OCI-LY7 (cell line): ENCODE measurements at regions not wholly inside any gene's neighbourhood (a gene's known extent, or its start where the extent isn't known, plus 50 kb on each side); places are given as distances from the start of the nearest gene placed in this dataset.

ENCODE experiments used
- BruUV-seq: library from RNA; stranded (reverse); fragments of 400-500 nt; replicated peaks from 2 replicates; lab custom pipeline; 2021; lab: Mats Ljungman, UMichigan
- CTCF ChIA-PET: fragments of 300-600 bp; sonication (Branson Sonifier 250); formaldehyde crosslinking; loops from one replicate; lab custom pipeline; 2022; ENCODE audit warnings: antibody characterized with exemption; ENCODE audit not compliant: unreplicated experiment; lab: Charles Lee
- POLR2A ChIA-PET: fragments of 300-600 bp; sonication (Branson Sonifier 250); formaldehyde crosslinking; loops from one replicate; lab custom pipeline; 2022; ENCODE audit warnings: antibody characterized with exemption; lab: Charles Lee
- DNase-seq: peaks from one replicate; pipeline ENCODE4 v3.0.0-alpha.2; 2015; ENCODE audit warnings: low spot score
- H2AFZ ChIP-seq: fragments of 200-600 bp; sonication (generic), shearing (Covaris generic); 2 replicates; pipeline ENCODE4 v1.6.1; 2014; ENCODE audit warnings: mild to moderate bottlenecking, antibody characterized with exemption, low read length, moderate library complexity
- H3K27ac ChIP-seq: fragments of 200-600 bp; sonication (generic); 2 replicates; pipeline ENCODE4 v1.5.1; 2014; ENCODE audit warnings: mixed run types, low read depth, mild to moderate bottlenecking, moderate library complexity, low read length, inconsistent platforms; ENCODE audit not compliant: poor library complexity, severe bottlenecking
- H3K36me3 ChIP-seq: fragments of 200-600 bp; sonication (generic); 2 replicates; pipeline ENCODE4 v1.6.1; 2014; ENCODE audit warnings: mild to moderate bottlenecking, antibody characterized with exemption, low read length, moderate library complexity, mixed read lengths; ENCODE audit not compliant: insufficient read depth
- H3K4me1 ChIP-seq: fragments of 200-600 bp; sonication (generic); 2 replicates; pipeline ENCODE4 v1.5.1; 2014; ENCODE audit warnings: mild to moderate bottlenecking, low read length; ENCODE audit not compliant: insufficient read depth, poor library complexity, severe bottlenecking
- H3K4me2 ChIP-seq: fragments of 200-600 bp; sonication (generic); 2 replicates; pipeline ENCODE4 v1.6.1; 2014; ENCODE audit warnings: mild to moderate bottlenecking, low read length
- H3K4me3 ChIP-seq: fragments of 200-600 bp; sonication (generic); 2 replicates; pipeline ENCODE4 v1.5.1; 2014; ENCODE audit warnings: mild to moderate bottlenecking, low read depth, low read length; ENCODE audit not compliant: poor library complexity, severe bottlenecking
- H3K79me2 ChIP-seq: fragments of 200-600 bp; sonication (generic); 2 replicates; pipeline ENCODE4 v1.6.1; 2016; ENCODE audit warnings: low read depth, mild to moderate bottlenecking, low read length, moderate library complexity, mixed read lengths; ENCODE audit not compliant: insufficient read depth
- H3K9me2 ChIP-seq: fragments of 200-600 bp; sonication (generic); 2 replicates; pipeline ENCODE4 v1.6.1; 2016; ENCODE audit warnings: mild to moderate bottlenecking, low read length, mixed read lengths; ENCODE audit not compliant: insufficient read depth
- H3K9me3 ChIP-seq: fragments of 200-600 bp; sonication (generic); 2 replicates; pipeline ENCODE4 v1.6.1; 2014; ENCODE audit warnings: mild to moderate bottlenecking, mixed run types, low read length, mixed read lengths
- H4K20me1 ChIP-seq: fragments of 200-600 bp; sonication (generic); 2 replicates; pipeline ENCODE4 v1.6.1; 2014; ENCODE audit warnings: mild to moderate bottlenecking, antibody characterized with exemption, low read length, moderate library complexity, mixed read lengths; ENCODE audit not compliant: insufficient read depth
- CTCF ChIP-seq: fragments of 200-600 bp; sonication (generic); conservative IDR thresholded peaks from 2 replicates; pipeline ENCODE4 v1.5.1; 2014; ENCODE audit warnings: mild to moderate bottlenecking, antibody characterized with exemption, low read length, moderate library complexity, mixed read lengths
- EZH2phosphoT487 ChIP-seq: fragments of 200-600 bp; sonication (generic); IDR thresholded peaks from 2 replicates; pipeline ENCODE4 v1.6.1; 2018; ENCODE audit warnings: low read depth, borderline replicate concordance, mild to moderate bottlenecking, mixed run types, antibody characterized with exemption, low read length, moderate library complexity, mixed read lengths
- intact Hi-C: fragments of 100-400 bp; cut with micrococcal nuclease; formaldehyde crosslinking; loops from one replicate; pipeline ENCODE4 v1.10.0; 2022; ENCODE audit not compliant: unreplicated experiment

GRCh38 chr19:28424662-28425045 lies 788.3 kb downstream of the UQCRFS1 start:
- H3K9me2 ChIP-seq: no peaks in the 10 kb centered on the region
- peaks cover under 1% of the 10 kb centered on the region; the same call in 1 of the 2 replicates for H3K9me3 ChIP-seq
- intact Hi-C loops: no loop called here
- TF ChIP-seq EZH2phosphoT487 (no peak), CTCF (no peak)
- no peak overlapping the region for H3K27ac ChIP-seq
- no peaks in the 10 kb centered on the region for H4K20me1 ChIP-seq
- no TSS peak for BruUV-seq
- H3K4me2 ChIP-seq: peak overlapping the region; percentile 48
- CTCF ChIA-PET: no interaction called here
- no peaks in the 10 kb centered on the region for H3K36me3 ChIP-seq
- no peak for DNase-seq
- H3K79me2 ChIP-seq: no peaks in the 10 kb centered on the region
- POLR2A ChIA-PET: interaction anchor here (0.7 to 1.2 kb wide), 2 partner anchors 10 to 33 kb away, joined by 4 read pairs; no protein-coding TSS in a partner anchor
- H2AFZ ChIP-seq: peak overlapping the region; percentile 55; the same call in 1 of the 2 replicates
- peaks cover 64% of the 10 kb centered on the region for H3K4me1 ChIP-seq
- H3K4me3 ChIP-seq: no peak overlapping the region

GRCh38 chr19:28424077-28424476 lies 788.9 kb downstream of the UQCRFS1 start:
- H4K20me1 ChIP-seq: no peaks in the 10 kb centered on the region
- no peaks in the 10 kb centered on the region for H3K36me3 ChIP-seq
- no peaks in the 10 kb centered on the region for H3K79me2 ChIP-seq
- H3K4me2 ChIP-seq: no peak overlapping the region
- BruUV-seq: no TSS peak
- no peak for DNase-seq
- H3K4me3 ChIP-seq: no peak overlapping the region
- no peaks in the 10 kb centered on the region for H3K9me3 ChIP-seq
- no peaks in the 10 kb centered on the region for H3K9me2 ChIP-seq
- intact Hi-C loops: no loop called here
- CTCF ChIA-PET: no interaction called here
- peaks cover 58% of the 10 kb centered on the region for H3K4me1 ChIP-seq
- no peak overlapping the region for H3K27ac ChIP-seq
- H2AFZ ChIP-seq: no peak overlapping the region
- POLR2A ChIA-PET: interaction anchor here (1.2 kb wide), 1 partner anchor 9 kb away, joined by 4 read pairs; no protein-coding TSS in a partner anchor
- TF ChIP-seq CTCF (no peak), EZH2phosphoT487 (no peak)

GRCh38 chr19:28422791-28423650 lies 789.9 kb downstream of the UQCRFS1 start:
- Histone ChIP-seq H2AFZ (no peak overlapping the region), H3K4me2 (peak overlapping the region; percentile 7; the same call in 1 of the 2 replicates), H3K9me2 (no peaks in the 10 kb centered on the region), H3K27ac (no peak overlapping the region), H3K4me1 (peaks cover 48% of the 10 kb centered on the region), H3K9me3 (no peaks in the 10 kb centered on the region), H4K20me1 (no peaks in the 10 kb centered on the region), H3K36me3 (no peaks in the 10 kb centered on the region), H3K79me2 (no peaks in the 10 kb centered on the region), H3K4me3 (no peak overlapping the region)
- intact Hi-C loops: no loop called here
- ChIA-PET POLR2A (interaction anchor here (0.7 to 1.2 kb wide), 2 partner anchors 11 to 52 kb away, joined by 3 read pairs; no protein-coding TSS in a partner anchor), CTCF (no interaction called here)
- no peak for TF ChIP-seq CTCF
- TF ChIP-seq EZH2phosphoT487: no peak
- no peak for DNase-seq
- no TSS peak for BruUV-seq
